ENCODE measurements at regions not wholly inside any gene's neighbourhood (a gene's known extent, or its start where the extent isn't known, plus 50 kb on each side); places are given as distances from the start of the nearest gene placed in this dataset.
A peak's percentile ranks its signal among the peaks of the same experiment; 100 is the strongest.

DNA sequence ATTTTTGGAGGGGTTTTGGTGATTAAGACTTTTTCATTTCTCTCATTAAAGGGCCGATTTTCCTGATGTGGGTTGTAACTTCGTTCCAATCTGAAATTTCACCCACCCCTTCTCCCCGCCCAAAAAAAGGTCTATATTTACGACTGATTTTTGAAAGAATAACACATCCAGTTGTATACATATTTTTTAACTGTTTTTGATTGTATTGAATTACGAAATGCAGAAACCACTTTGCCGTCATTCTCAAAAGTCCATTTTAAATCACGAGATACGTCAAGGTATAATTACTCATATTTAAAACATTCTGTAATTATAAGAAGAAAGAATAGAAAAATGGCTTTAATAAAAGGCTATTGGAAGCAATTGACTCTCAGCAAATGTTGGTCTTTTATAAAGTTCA is 520.7 kb downstream of the MED13L start:
- no peak for DNase-seq

DNA sequence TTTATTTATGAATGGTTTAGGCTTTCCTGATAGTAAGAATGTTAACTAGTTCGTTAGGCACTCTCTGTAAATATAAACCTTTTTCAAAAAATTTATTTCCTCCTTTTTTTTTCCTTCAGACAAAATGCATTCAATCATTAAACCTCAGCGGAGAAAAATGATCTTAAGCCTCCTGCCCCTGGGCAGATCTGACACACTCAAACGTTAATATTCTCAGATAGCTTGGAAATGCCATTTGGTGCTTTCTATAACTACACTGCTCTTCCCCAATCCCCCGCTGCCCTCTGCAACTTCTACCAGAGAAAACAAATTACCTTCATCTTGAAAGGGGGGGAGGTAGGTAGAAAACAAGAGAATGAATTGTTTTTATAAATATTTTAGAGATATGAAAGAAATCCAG is 521.2 kb downstream of the MED13L start:
- no peak for DNase-seq

DNA sequence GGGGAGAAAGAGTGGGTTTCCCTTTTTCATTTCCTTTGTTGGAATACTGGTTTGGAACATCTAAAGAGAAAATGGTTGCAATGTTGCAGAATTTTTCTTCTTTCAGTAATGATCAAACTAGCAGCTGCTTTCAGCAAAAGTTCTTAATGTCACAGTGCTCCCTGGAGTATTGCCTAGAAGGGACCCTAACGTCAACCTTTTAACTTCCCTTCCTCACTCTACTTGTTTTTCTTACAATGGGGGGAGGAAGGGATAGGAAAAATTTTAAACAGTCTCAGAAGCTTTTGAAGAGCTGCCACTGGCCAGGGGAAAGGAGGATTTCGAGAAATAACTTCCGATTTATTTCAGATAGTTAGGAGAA is 521.8 kb downstream of the MED13L start:
- no peak for DNase-seq

DNA sequence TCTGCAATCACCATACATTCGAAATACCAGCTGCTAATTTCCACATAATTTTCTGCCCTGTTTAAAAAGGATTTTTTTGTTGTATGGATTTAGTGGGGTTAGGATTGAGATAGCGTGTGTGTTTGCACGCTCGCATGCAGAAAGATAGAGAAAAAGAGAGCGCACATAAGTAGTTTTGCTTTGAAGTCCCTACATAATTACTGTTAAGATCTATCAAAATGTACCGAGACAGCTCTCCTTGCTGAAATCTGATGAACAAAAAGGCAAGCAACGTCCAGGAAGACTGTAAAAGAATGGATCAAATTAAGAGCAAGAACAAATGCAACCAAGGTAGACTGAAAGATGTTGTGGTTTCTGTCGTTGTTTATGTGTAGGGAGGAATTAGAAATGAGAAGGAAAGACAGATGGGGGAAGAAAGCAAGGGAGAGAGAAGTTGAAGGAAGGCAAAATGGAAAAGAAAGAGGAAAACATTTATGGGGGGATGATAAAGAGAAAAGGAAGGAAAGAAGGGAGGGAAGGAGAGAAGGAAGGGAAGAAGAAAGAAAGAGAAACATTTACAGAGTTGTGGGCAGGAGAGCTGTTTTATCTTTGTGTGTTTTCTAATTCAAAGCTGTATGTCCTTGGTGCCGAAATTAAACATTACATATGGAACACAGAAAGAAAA is 522.3 kb downstream of the MED13L start:
- DNase-seq: no peak

DNA sequence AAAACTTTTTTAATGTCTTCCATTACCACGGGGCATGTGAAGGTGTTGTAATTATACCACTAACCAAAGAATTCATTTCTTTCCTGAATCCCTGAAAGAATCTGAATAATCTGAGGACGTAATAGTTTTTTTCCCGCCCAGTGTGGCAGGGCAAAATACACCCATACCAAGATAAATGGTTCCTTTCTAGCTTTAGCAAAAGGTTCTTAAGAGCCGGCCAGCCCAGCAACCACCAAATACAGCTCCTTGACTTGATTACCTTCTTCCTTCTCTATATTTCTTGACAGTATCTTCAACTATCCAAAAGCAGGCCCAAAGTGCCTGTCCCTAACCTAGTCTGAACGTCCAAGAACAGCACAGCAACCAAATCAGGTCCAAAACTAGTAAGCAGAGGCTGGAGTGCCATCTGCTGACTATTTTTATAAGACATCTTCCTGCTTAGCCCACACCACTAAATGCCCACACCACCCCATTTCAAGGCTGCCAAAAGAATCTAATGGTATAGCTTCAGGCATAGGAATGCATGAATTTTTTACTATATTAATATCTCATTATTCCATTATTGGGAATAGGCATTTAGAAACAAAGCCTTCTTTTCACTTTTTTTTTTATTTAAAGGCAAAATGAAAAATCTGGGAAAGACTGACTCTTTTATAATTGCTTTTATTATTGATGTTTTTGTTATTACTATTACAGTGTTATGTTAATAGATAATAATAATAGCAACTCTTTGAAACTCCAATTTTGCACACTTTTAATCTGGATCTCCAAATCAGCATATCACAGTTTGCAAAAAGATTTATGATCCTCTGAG is 524.4 kb downstream of the MED13L start:
- DNase-seq: peak; percentile 46

DNA sequence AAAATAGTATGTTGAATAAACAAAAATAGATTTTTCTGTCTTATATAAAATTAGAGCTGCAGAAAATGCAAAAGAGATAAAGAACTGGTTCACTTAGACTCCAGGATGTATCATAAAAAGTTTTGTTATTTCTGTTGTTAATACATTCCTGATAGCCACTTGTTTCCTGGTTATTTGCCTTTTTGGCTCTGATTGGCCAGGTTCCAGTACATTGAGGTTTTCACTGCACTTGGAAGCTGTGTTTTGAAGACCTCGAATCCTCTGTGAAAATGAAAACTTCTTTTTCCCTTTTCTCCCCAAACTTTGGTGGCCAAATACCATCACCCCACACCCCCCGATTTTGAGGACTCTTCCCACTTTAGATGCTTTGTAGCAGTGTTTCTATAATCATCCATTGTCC is 525.3 kb downstream of the MED13L start:
- no peak for DNase-seq

DNA sequence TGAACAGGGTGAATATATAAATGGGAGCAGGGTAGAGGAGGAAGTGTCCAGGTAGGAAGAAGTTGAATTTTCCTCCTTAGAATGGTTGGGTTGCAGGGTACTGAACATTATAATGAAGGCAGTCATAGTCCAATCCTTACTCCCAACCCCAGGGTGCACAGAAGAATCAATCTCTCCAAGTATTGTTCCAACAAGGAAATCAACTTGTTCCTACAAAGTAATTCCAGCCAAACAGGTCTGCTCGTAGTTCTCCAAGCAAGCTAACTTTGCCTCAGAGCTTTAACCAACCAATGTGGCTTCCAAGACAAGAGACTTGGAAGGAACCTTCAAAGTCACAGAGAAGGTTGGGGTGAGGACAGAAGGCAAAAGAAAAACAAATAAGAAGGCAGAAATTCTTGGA is 527.2 kb downstream of the MED13L start:
- no peak for DNase-seq

DNA sequence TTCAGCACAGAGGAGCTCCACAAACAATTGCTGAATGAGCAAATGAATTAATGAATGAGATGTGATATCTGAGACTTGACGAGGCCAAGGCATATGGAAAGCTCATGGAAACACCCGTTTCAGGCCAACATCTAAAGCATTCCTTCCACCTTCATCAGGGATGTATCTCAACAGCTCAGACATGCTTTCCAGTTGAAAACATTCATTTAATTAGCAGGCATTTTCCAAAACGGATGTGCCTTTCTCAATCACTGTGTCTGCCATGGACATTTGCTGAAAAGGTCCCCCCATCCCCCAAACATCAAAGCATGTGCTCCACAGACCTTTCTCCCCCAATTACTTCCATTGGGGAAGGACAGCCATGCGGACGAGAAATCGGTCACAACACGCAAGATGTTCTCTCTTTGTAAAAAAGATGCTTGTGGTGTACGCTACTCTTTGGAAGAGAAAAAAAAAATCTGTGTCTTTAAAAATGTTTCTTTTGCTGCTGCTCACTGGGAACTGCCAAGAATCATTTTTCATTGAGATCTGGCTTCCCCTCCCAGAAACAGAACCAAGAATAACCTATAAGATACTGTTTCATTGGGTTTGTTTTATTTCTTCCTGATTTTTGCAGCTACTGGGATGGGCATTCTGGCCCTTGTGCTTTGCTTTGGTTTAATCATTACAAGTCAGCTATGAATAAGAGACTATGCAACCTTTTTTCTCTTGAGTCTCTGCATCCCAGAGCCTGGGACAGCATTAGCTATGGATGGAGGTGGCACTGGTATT is 528.2 kb downstream of the MED13L start:
- DNase-seq: no peak

DNA sequence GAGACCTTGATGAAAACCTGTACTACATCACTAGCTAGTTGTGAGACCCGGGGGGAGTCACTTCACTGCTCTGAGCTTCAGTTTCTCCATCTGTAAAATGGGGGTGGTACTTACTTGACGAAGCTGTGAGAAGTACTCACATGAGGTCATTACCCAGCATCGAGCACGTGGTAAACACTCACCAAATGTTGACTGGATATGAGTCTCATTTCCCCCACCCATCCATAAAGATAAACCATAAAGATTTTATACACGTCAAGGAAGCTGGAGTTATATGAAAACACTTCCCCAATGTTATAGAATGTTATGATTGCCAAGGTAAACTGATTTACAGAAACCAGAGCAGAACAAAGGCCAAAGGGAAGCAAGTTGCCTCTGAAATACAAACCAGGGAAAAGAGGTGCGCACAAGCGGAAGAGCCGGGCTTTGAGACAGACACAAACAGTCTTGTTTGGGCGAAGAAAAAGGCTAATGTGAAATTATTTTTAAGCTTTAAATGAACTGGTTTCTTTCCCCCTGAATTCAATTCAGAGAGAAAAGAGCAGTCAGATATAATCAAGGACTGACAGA is 536.8 kb downstream of the MED13L start:
- DNase-seq: no peak

GRCh38 chr12:115737895-115738294 is 539.6 kb downstream of the MED13L start:
- DNase-seq: no peak

- no peak for DNase-seq
Observed at GRCh38 chr12:115736360-115736759, 541.1 kb downstream of the MED13L start.

DNA sequence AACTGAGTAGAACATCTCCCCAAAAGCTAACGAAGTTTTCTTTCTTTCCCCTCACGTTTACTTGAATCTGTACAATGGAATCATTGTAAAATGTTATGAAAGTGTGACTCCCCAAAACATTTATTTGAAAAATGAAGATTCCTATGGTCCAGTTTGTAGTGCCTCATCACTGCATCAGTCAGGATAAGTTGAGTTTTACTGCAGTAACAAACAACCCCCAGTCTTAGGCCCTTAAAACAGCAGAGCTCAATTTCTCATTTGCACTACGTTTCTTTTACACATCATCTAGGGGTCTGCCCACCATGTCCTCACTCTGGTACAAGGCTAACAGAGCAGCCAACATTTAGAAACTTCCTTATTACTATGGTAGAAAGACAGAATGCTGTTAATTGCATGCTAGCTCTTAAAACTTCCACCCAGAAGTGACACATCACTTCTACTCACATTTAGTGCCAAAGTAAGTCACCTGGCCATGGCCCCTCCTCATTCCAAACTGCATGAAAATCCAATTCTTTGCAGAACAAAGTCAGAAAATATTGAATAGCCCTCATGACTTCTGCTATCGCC is 546.4 kb downstream of the MED13L start:
- DNase-seq: no peak

GRCh38 chr12:115726691-115727090 is 550.8 kb downstream of the MED13L start:
- DNase-seq: no peak

DNA sequence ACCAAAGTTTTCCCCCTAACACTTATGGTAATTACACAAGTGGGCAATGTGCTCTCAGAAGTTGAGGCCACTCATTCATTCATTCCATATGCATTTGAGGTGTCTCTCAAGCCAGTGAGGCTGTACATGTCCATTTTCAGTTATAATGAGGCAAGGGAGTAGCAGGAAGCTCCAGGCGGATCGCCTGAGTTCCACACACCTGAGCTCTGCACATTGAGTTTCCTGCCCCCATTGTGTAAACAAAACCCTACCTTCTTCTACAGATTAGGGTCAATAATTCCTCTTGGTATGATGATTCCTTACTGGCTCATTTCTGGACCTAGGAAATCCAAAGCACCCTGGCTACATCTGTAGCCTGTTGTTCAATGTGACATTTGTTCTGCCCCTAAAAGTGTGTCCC is 555.3 kb downstream of the MED13L start:
- no peak for DNase-seq

DNA sequence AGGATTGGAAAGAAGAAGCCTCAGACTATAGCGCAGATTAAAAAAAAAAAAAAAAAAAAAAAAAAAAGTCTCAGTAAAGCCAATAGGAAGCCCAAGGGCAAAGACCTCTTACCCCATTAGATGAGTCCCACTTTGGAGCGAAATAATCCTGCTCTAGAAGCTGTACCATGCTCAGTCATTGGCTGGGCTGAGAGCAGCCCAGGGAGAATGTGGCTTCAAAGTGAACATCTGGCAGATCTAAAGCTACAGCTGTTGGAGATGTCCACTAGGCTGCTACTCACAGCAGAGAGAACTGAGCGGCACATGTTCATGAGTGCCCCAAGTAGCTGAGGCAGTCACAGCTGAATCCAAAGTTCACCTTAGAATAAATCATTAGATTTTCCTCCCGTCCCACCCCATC is 560.9 kb downstream of the MED13L start:
- no peak for DNase-seq

DNA sequence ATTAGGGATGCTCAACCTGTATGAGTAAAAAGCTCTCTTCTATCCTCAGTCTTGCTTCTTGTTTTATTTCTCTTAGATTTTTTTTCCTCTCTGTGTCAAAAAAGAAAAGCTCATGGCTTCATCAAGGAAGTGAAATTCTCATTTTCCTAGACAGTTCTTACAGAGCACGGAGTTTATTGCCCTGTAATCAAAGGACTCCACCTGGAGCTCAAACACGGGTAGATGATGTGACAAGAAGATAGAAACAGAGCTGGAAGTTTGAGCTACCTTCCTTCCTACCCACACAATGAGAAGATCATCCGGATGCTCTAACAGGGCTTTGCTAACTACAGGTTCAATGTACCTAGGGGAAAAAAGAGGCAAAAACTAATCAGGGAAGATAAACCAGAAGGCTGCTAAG is 564.8 kb downstream of the MED13L start:
- DNase-seq: no peak

- DNase-seq: no peak
Observed at GRCh38 chr12:115710104-115710564, 567.4 kb downstream of the MED13L start.

- no peak for DNase-seq
Observed at GRCh38 chr12:115709540-115710011, 567.9 kb downstream of the MED13L start.

DNA sequence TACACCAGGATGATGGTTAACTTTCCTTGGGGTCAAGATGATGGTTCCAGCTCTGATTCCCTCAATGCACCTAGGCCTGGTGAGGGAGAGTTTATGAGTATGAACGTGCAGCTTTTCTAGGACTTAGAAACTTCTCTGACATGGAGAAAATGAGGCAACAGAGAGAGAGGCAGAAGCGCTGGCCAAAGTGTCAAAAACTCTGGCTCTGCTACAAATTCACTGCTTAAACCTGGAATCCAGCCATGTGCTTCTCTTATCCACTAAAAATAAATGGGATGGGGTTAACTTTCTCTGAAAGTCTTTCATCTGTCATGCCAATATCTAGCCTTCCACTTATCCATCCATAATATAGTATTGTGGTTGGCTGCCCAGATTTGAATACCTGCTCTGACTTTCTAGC is 568.7 kb downstream of the MED13L start:
- no peak for DNase-seq

- DNase-seq: no peak
Observed at GRCh38 chr12:115700896-115701465, 576.5 kb downstream of the MED13L start.

DNA sequence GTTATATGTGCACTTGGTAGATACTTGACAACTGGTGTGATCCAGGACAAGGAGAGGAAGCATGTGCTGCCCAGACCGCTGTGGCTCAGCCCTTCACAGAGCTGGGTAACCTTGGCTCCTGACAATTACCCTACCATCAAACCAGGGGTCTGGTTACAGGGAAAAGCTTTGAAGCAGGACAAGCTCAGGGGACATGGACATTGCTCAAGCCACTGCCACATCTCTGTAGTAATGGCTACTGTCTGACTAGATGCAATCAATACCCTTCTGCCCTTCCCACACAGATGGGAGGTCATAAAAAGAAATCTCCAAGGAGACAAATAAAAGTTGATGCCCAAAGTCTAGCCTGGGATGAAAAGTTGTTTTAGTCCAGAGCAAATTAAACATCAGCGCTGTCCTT is 577.4 kb downstream of the MED13L start:
- no peak for DNase-seq

DNA sequence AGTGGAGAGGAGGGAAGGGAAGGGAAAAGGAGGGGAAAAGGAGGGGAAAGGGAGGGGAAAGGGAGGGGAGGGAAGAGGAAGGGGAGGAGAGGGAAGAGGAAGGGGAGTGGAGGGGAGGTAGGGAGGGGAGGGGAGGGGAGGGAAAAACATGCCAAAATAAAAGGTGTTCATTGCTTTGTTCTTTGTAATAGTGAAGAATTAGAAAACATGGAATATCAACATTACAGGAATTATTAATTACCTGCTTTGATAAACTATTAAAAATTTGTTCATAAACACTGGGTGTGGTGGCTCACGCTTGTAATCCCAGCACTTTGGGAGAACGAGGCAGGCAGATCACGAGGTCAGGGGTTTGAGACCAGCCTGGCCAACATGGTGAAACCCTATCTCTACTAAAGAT is 579.2 kb downstream of the MED13L start:
- no peak for DNase-seq

DNA sequence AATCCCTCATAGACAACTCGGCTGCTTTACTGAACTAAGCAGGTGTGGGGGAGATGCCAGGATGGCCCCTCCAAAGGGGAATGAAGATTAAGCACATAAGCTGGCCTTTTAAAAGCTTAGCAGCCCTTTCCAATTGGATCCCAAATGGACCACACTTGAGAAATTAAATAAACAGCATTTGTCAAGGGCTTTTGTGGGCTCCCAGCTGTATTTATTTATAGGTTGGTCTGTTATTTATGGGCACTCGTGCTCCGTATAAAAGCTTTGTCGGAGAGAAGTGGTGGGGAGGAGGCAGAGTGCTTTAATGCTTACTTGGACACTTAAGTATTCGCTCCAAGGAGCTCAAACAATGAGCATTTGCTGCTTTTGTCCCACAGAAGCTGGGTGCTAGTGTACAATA is 580.2 kb downstream of the MED13L start:
- no peak for DNase-seq

Data from HCEC 1CT (cell line).